HEK293 (cell line): ENCODE measurements at regions not wholly inside any gene's neighbourhood (a gene's known extent, or its start where the extent isn't known, plus 50 kb on each side); places are given as distances from the start of the nearest gene placed in this dataset.

Experiments used
- BCL11A ChIP-seq: fragments of 450-650 bp; formaldehyde crosslinking; IDR thresholded peaks from 2 replicates; pipeline ENCODE4 v1.5.1; 2016; ENCODE audit warnings: low read depth, missing biosample characterization, missing genetic modification characterization
- MEIS1 ChIP-seq: sonication (generic); formaldehyde crosslinking; IDR thresholded peaks from 2 replicates; pipeline ENCODE4 v1.8.1; 2022; ENCODE audit warnings: missing genetic modification reagents, mild to moderate bottlenecking, borderline replicate concordance
- REPIN1 ChIP-seq: fragments of 450-650 bp; formaldehyde crosslinking; IDR thresholded peaks from 2 replicates; pipeline ENCODE4 v1.5.1; 2017; ENCODE audit warnings: missing biosample characterization, missing genetic modification characterization, low read depth
- TRIM28 ChIP-seq: IDR thresholded peaks from 2 replicates; pipeline ENCODE4 v1.6.1; 2011; ENCODE audit warnings: low read length, control low read depth, borderline replicate concordance
- ZBTB8A ChIP-seq: fragments of 450-650 bp; formaldehyde crosslinking; IDR thresholded peaks from 2 replicates; pipeline ENCODE4 v1.5.1; 2016; ENCODE audit warnings: missing biosample characterization, missing genetic modification characterization
- ZNF10 ChIP-seq: fragments of 450-650 bp; formaldehyde crosslinking; IDR thresholded peaks from 2 replicates; pipeline ENCODE4 v1.5.1; 2017; ENCODE audit warnings: missing biosample characterization, missing genetic modification characterization
- ZNF561 ChIP-seq: fragments of 450-650 bp; IDR thresholded peaks from 2 replicates; pipeline ENCODE4 v1.5.1; 2018; ENCODE audit warnings: missing biosample characterization, missing genetic modification characterization, borderline replicate concordance
- ZNF670 ChIP-seq: fragments of 450-650 bp; formaldehyde crosslinking; IDR thresholded peaks from 2 replicates; pipeline ENCODE4 v1.5.1; 2016; ENCODE audit warnings: missing biosample characterization, missing genetic modification characterization, low read depth
- TF ChIP-seq, protein P1 (sequence below): fragments of 450-650 bp; formaldehyde crosslinking; IDR thresholded peaks from 2 replicates; pipeline ENCODE4 v1.5.1; 2016; ENCODE audit warnings: missing biosample characterization, missing genetic modification characterization, low read depth
- TF ChIP-seq, protein P2 (sequence below): fragments of 450-650 bp; formaldehyde crosslinking; IDR thresholded peaks from 2 replicates; pipeline ENCODE4 v1.5.1; 2016; ENCODE audit warnings: missing biosample characterization, missing genetic modification characterization
- TF ChIP-seq, protein P3 (sequence below): fragments of 450-650 bp; formaldehyde crosslinking; IDR thresholded peaks from 2 replicates; pipeline ENCODE4 v1.5.1; 2016; ENCODE audit warnings: missing biosample characterization, missing genetic modification characterization, borderline replicate concordance
- TF ChIP-seq, protein P4 (sequence below): sonication (generic); formaldehyde crosslinking; IDR thresholded peaks from 2 replicates; pipeline ENCODE4 v1.8.1; 2022; ENCODE audit warnings: mild to moderate bottlenecking, moderate library complexity, missing genetic modification reagents
- TF ChIP-seq, protein P5 (sequence below): fragments of 450-650 bp; formaldehyde crosslinking; IDR thresholded peaks from 2 replicates; pipeline ENCODE4 v1.5.1; 2016; ENCODE audit warnings: missing biosample characterization, missing genetic modification characterization, low read depth
- TF ChIP-seq, protein P6 (sequence below): fragments of 450-650 bp; formaldehyde crosslinking; IDR thresholded peaks from 2 replicates; pipeline ENCODE4 v1.5.1; 2016; ENCODE audit warnings: missing biosample characterization, missing genetic modification characterization

DNA sequence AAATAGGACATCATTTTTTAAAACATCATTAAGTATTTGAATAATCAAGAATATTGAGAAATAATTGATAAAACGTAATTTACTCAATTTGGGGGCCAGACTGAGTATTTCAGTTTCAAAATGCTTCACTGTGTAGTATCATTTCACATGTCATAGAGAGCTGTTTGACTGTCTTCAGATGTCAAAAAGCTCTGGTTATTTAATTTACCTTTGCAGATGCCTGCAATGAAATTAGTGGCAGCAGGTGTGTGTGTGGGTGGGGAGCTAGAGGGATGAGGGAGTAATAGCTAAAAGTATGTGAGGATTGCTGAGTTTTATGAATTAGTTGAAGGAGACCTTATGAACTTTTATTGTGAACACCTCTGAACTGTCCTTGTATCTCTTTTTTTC is 567.2 kb upstream of the MEF2C start:
- TF ChIP-seq TRIM28 (no peak), REPIN1 (no peak), ZNF561 (tag by site-specific recombination) (no peak), ZNF670 (no peak), MEIS1 (CRISPR knock-in tag) (no peak), ZBTB8A (tag by site-specific recombination) (no peak), ZNF10 (no peak), BCL11A (tag by site-specific recombination) (no peak)
- TF ChIP-seq, protein P1, sequence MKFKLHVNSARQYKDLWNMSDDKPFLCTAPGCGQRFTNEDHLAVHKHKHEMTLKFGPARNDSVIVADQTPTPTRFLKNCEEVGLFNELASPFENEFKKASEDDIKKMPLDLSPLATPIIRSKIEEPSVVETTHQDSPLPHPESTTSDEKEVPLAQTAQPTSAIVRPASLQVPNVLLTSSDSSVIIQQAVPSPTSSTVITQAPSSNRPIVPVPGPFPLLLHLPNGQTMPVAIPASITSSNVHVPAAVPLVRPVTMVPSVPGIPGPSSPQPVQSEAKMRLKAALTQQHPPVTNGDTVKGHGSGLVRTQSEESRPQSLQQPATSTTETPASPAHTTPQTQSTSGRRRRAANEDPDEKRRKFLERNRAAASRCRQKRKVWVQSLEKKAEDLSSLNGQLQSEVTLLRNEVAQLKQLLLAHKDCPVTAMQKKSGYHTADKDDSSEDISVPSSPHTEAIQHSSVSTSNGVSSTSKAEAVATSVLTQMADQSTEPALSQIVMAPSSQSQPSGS = no peak
- TF ChIP-seq, protein P2, sequence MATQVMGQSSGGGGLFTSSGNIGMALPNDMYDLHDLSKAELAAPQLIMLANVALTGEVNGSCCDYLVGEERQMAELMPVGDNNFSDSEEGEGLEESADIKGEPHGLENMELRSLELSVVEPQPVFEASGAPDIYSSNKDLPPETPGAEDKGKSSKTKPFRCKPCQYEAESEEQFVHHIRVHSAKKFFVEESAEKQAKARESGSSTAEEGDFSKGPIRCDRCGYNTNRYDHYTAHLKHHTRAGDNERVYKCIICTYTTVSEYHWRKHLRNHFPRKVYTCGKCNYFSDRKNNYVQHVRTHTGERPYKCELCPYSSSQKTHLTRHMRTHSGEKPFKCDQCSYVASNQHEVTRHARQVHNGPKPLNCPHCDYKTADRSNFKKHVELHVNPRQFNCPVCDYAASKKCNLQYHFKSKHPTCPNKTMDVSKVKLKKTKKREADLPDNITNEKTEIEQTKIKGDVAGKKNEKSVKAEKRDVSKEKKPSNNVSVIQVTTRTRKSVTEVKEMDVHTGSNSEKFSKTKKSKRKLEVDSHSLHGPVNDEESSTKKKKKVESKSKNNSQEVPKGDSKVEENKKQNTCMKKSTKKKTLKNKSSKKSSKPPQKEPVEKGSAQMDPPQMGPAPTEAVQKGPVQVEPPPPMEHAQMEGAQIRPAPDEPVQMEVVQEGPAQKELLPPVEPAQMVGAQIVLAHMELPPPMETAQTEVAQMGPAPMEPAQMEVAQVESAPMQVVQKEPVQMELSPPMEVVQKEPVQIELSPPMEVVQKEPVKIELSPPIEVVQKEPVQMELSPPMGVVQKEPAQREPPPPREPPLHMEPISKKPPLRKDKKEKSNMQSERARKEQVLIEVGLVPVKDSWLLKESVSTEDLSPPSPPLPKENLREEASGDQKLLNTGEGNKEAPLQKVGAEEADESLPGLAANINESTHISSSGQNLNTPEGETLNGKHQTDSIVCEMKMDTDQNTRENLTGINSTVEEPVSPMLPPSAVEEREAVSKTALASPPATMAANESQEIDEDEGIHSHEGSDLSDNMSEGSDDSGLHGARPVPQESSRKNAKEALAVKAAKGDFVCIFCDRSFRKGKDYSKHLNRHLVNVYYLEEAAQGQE = no peak
- TF ChIP-seq, protein P3, sequence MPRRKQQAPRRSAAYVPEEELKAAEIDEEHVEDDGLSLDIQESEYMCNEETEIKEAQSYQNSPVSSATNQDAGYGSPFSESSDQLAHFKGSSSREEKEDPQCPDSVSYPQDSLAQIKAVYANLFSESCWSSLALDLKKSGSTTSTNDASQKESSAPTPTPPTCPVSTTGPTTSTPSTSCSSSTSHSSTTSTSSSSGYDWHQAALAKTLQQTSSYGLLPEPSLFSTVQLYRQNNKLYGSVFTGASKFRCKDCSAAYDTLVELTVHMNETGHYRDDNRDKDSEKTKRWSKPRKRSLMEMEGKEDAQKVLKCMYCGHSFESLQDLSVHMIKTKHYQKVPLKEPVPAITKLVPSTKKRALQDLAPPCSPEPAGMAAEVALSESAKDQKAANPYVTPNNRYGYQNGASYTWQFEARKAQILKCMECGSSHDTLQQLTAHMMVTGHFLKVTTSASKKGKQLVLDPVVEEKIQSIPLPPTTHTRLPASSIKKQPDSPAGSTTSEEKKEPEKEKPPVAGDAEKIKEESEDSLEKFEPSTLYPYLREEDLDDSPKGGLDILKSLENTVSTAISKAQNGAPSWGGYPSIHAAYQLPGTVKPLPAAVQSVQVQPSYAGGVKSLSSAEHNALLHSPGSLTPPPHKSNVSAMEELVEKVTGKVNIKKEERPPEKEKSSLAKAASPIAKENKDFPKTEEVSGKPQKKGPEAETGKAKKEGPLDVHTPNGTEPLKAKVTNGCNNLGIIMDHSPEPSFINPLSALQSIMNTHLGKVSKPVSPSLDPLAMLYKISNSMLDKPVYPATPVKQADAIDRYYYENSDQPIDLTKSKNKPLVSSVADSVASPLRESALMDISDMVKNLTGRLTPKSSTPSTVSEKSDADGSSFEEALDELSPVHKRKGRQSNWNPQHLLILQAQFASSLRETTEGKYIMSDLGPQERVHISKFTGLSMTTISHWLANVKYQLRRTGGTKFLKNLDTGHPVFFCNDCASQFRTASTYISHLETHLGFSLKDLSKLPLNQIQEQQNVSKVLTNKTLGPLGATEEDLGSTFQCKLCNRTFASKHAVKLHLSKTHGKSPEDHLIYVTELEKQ (tag by site-specific recombination) = no peak
- TF ChIP-seq, protein P4, sequence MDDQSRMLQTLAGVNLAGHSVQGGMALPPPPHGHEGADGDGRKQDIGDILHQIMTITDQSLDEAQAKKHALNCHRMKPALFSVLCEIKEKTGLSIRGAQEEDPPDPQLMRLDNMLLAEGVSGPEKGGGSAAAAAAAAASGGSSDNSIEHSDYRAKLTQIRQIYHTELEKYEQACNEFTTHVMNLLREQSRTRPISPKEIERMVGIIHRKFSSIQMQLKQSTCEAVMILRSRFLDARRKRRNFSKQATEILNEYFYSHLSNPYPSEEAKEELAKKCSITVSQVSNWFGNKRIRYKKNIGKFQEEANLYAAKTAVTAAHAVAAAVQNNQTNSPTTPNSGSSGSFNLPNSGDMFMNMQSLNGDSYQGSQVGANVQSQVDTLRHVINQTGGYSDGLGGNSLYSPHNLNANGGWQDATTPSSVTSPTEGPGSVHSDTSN (CRISPR knock-in tag) = no peak
- TF ChIP-seq, protein P5, sequence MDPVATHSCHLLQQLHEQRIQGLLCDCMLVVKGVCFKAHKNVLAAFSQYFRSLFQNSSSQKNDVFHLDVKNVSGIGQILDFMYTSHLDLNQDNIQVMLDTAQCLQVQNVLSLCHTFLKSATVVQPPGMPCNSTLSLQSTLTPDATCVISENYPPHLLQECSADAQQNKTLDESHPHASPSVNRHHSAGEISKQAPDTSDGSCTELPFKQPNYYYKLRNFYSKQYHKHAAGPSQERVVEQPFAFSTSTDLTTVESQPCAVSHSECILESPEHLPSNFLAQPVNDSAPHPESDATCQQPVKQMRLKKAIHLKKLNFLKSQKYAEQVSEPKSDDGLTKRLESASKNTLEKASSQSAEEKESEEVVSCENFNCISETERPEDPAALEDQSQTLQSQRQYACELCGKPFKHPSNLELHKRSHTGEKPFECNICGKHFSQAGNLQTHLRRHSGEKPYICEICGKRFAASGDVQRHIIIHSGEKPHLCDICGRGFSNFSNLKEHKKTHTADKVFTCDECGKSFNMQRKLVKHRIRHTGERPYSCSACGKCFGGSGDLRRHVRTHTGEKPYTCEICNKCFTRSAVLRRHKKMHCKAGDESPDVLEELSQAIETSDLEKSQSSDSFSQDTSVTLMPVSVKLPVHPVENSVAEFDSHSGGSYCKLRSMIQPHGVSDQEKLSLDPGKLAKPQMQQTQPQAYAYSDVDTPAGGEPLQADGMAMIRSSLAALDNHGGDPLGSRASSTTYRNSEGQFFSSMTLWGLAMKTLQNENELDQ (tag by site-specific recombination) = no peak
- TF ChIP-seq, protein P6, sequence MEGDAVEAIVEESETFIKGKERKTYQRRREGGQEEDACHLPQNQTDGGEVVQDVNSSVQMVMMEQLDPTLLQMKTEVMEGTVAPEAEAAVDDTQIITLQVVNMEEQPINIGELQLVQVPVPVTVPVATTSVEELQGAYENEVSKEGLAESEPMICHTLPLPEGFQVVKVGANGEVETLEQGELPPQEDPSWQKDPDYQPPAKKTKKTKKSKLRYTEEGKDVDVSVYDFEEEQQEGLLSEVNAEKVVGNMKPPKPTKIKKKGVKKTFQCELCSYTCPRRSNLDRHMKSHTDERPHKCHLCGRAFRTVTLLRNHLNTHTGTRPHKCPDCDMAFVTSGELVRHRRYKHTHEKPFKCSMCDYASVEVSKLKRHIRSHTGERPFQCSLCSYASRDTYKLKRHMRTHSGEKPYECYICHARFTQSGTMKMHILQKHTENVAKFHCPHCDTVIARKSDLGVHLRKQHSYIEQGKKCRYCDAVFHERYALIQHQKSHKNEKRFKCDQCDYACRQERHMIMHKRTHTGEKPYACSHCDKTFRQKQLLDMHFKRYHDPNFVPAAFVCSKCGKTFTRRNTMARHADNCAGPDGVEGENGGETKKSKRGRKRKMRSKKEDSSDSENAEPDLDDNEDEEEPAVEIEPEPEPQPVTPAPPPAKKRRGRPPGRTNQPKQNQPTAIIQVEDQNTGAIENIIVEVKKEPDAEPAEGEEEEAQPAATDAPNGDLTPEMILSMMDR (tag by site-specific recombination) = no peak
